NB4 (cell line): ENCODE measurements at regions not wholly inside any gene's neighbourhood (a gene's known extent, or its start where the extent isn't known, plus 50 kb on each side); places are given as distances from the start of the nearest gene placed in this dataset.

Experiments used
- CTCF ChIP-seq: IDR thresholded peaks from one replicate; pipeline ENCODE4 v1.5.1; 2012; ENCODE audit warnings: low read depth, low read length
- MYC ChIP-seq: IDR thresholded peaks from 2 replicates; pipeline ENCODE4 v1.6.1; 2011; ENCODE audit warnings: low read depth, low read length
- POLR2A ChIP-seq: IDR thresholded peaks from 2 replicates; pipeline ENCODE4 v1.6.1; 2011; ENCODE audit warnings: mild to moderate bottlenecking; ENCODE audit not compliant: insufficient read length; ENCODE audit errors: extremely low read depth

GRCh38 chr5:71922584-71923106, 184.6 kb upstream of the MAP1B start:
- TF ChIP-seq CTCF (no peak), POLR2A (no peak), MYC (no peak)
